ENCODE measurements at regions not wholly inside any gene's neighbourhood (a gene's known extent, or its start where the extent isn't known, plus 50 kb on each side); places are given as distances from the start of the nearest gene placed in this dataset.
A peak's percentile ranks its signal among the peaks of the same experiment; 100 is the strongest.

DNA sequence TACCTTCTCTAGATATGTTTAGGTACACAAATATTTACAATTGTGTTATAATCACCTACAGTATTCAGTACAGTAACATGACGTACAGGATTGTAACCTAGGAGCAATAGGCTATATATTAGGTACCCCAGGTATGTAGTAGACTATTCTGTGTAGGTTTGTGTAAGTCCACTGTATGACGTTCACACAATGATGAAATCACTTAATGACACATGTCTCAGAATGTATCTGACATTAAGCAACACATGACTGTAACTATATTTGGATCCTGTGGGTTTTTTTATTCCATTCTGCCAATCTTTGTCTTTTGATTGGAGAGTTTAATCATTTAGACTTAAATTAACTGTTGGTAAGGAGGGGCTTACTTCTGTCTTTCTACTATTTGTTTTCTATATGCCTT, 52.1 kb downstream of the STYXL2 start:
- Mint-ChIP-seq H3K4me3 (no peak overlapping the region), H3K4me1 (peaks cover 13% of the 10 kb centered on the region), H3K27ac (no peak overlapping the region), H3K36me3 (peaks cover 15% of the 10 kb centered on the region), H3K27me3 (ENCODE audit: insufficient read depth, low read depth) (peaks cover 5% of the 10 kb centered on the region), H3K9me3 (peaks cover 33% of the 10 kb centered on the region)
- no peak overlapping the region for H2AFZ ChIP-seq (replicated peaks)
- no peak overlapping the region for H3K9ac ChIP-seq
- peaks cover 15% of the 10 kb centered on the region for H3K9me3 ChIP-seq (ENCODE audit: low read depth)
- no peaks in the 10 kb centered on the region for H4K20me1 ChIP-seq (ENCODE audit: low read depth)
- no peak for DNase-seq (ENCODE audit: low spot score)
- H3F3A ChIP-seq (ENCODE audit: low read depth): peaks cover 28% of the 10 kb centered on the region
- no peak overlapping the region for H3K4me2 ChIP-seq
- TF ChIP-seq EZH2 (IDR thresholded peaks at IDR 0.05): no peak
- no peak for TF ChIP-seq EZH2phosphoT487 (IDR thresholded peaks at IDR 0.05)
- TF ChIP-seq, protein P1, sequence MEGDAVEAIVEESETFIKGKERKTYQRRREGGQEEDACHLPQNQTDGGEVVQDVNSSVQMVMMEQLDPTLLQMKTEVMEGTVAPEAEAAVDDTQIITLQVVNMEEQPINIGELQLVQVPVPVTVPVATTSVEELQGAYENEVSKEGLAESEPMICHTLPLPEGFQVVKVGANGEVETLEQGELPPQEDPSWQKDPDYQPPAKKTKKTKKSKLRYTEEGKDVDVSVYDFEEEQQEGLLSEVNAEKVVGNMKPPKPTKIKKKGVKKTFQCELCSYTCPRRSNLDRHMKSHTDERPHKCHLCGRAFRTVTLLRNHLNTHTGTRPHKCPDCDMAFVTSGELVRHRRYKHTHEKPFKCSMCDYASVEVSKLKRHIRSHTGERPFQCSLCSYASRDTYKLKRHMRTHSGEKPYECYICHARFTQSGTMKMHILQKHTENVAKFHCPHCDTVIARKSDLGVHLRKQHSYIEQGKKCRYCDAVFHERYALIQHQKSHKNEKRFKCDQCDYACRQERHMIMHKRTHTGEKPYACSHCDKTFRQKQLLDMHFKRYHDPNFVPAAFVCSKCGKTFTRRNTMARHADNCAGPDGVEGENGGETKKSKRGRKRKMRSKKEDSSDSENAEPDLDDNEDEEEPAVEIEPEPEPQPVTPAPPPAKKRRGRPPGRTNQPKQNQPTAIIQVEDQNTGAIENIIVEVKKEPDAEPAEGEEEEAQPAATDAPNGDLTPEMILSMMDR (IDR thresholded peaks at IDR 0.05): no peak
- H3K4me3 ChIP-seq: no peak overlapping the region
- no peaks in the 10 kb centered on the region for H3K27me3 ChIP-seq
- no peaks in the 10 kb centered on the region for H3K79me2 ChIP-seq (ENCODE audit: low read depth)
- H3K27ac ChIP-seq: no peak overlapping the region
- peaks cover 26% of the 10 kb centered on the region for H3K4me1 ChIP-seq
- H3K36me3 ChIP-seq: peaks cover 9% of the 10 kb centered on the region

DNA sequence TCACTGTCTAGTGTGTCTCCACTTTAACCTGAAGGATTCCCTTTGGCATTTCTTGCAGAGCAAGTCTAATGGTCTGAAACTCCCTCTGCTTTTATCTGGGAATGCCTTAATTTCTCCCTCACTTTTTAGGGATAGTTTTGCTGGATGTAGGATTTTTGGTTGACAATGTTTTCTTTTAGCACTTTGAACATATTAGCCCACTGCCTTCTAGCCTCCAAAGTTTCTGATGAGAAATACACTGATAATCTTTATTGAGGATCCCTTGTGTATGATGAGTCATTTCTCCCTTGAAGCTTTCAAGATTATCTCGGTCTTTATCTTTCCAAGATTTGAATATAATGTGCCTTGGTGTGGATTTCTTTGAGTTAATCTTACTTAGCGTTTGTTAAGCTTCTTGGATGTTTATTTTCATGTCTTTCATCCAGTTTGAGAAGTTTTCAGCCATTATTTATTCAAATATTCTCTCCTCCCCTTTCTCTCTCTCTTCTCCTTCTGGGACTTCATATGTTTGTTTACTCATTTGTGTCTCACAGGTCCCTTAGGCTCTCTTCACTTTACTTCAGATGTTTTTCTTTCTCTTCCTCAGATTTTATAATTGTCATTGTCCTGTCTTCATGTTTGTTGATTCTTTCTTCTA, 53.1 kb downstream of the STYXL2 start:
- H3K36me3 ChIP-seq: peaks cover 9% of the 10 kb centered on the region
- H3K9me3 Mint-ChIP-seq: peaks cover 30% of the 10 kb centered on the region

DNA sequence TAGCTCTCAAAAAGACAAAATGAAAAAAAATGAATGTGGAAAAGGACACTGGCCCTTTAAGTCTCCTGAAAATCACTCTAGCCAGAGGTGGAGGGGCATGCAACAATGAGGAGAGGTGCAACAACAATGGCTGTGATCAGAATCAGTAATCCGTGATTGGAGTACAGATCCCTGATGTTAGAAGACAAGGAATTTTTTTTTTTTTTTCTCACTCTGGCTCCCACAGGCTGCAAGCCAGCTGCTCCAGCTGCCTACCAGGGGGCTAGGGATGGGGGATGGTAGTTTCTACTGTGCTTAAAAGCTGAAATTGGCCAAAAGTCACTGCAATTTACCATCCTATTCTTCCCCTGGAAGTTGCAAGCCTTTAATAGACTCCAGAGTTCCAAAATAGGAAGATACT, 54.5 kb downstream of the STYXL2 start:
- Histone ChIP-seq H2AFZ (replicated peaks) (peak overlapping the region; percentile 32), H3K9ac (no peak overlapping the region), H3K79me2 (ENCODE audit: low read depth) (no peaks in the 10 kb centered on the region), H3F3A (ENCODE audit: low read depth) (peaks cover 28% of the 10 kb centered on the region), H3K27me3 (no peaks in the 10 kb centered on the region), H3K9me3 (ENCODE audit: low read depth) (peaks cover 15% of the 10 kb centered on the region), H3K36me3 (peaks cover 9% of the 10 kb centered on the region), H3K27ac (peak overlapping the region; percentile 66), H3K4me3 (peak overlapping the region; percentile 12), H3K4me1 (peaks cover 26% of the 10 kb centered on the region), H3K4me2 (peak overlapping the region; percentile 74), H4K20me1 (ENCODE audit: low read depth) (no peaks in the 10 kb centered on the region)
- Mint-ChIP-seq H3K27me3 (ENCODE audit: insufficient read depth, low read depth) (peaks cover 5% of the 10 kb centered on the region), H3K36me3 (peaks cover 14% of the 10 kb centered on the region), H3K27ac (peak overlapping the region; percentile 95), H3K4me1 (peaks cover 22% of the 10 kb centered on the region), H3K9me3 (peaks cover 28% of the 10 kb centered on the region), H3K4me3 (no peak overlapping the region)
- DNase-seq (ENCODE audit: low spot score): peak; percentile 78
- TF ChIP-seq EZH2phosphoT487 (IDR thresholded peaks at IDR 0.05) (no peak), EZH2 (IDR thresholded peaks at IDR 0.05) (no peak)
- TF ChIP-seq, protein P1 (IDR thresholded peaks at IDR 0.05): no peak

More for the DNA sequence above, 53.1 kb downstream of the STYXL2 start:
- no peaks in the 10 kb centered on the region for H3K27me3 ChIP-seq
- H3K4me3 Mint-ChIP-seq: no peak overlapping the region
- H3K4me1 Mint-ChIP-seq: peaks cover 15% of the 10 kb centered on the region
- peaks cover 26% of the 10 kb centered on the region for H3K4me1 ChIP-seq
- peaks cover 5% of the 10 kb centered on the region for H3K27me3 Mint-ChIP-seq (ENCODE audit: insufficient read depth, low read depth)
- H3K9ac ChIP-seq: no peak overlapping the region
- TF ChIP-seq EZH2 (IDR thresholded peaks at IDR 0.05): no peak
- no peak for TF ChIP-seq EZH2phosphoT487 (IDR thresholded peaks at IDR 0.05)
- TF ChIP-seq, protein P1 (IDR thresholded peaks at IDR 0.05): no peak
- no peak overlapping the region for H3K27ac ChIP-seq
- peaks cover 16% of the 10 kb centered on the region for H3K36me3 Mint-ChIP-seq
- H4K20me1 ChIP-seq (ENCODE audit: low read depth): no peaks in the 10 kb centered on the region
- no peak overlapping the region for H3K27ac Mint-ChIP-seq
- no peaks in the 10 kb centered on the region for H3K79me2 ChIP-seq (ENCODE audit: low read depth)
- peaks cover 28% of the 10 kb centered on the region for H3F3A ChIP-seq (ENCODE audit: low read depth)
- H2AFZ ChIP-seq (replicated peaks): no peak overlapping the region
- peaks cover 15% of the 10 kb centered on the region for H3K9me3 ChIP-seq (ENCODE audit: low read depth)
- no peak for DNase-seq (ENCODE audit: low spot score)
- peak overlapping the region; percentile 12 for H3K4me3 ChIP-seq
- no peak overlapping the region for H3K4me2 ChIP-seq

All from neural progenitor cell (in vitro differentiated cells).